ENCODE measurements at regions not wholly inside any gene's neighbourhood (a gene's known extent, or its start where the extent isn't known, plus 50 kb on each side); places are given as distances from the start of the nearest gene placed in this dataset.

DNA sequence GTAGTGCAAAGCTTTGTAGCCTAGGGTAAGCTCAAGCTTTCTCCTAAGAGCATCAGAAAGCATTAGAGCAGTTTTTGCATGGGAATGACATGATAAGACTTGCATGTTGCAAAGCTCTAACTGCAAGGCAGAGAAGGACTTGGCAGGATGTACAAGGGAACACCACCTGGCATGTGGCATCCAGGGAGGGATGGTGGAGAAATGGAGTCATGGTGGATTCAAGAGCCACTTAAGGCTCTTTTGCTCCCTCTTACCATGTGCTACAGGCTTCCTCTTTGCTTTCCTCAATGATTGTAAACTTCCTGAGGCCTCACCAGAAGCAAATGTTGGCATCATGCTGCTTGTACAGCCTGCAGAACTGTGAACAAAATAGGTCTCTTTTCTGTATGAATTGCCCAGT is 266.0 kb downstream of the GLI2 start:
- intact Hi-C loops (cut with micrococcal nuclease): no loop called here

DNA sequence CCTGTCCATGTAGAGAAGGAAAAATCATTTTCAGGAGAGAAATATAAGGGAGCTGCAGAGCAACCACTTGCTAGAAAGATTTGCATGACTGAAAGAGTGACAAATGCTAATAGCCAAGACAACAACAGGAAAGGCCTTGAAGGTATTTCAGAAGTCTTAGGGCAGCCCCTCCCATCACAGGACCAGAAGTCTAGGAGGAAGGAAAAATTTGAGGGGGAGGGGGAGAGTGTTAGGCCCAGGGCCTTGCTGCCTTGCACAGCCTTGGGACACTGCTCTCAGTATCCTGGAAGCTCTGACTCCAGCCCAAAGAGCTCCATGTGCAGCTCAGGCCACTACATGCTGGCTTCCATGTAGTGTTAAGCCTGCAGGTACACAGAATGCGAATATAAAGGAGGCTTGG is 266.9 kb downstream of the GLI2 start:
- Histone ChIP-seq H3K4me3 (no peak overlapping the region), H3K4me1 (no peaks in the 10 kb centered on the region), H3K27ac (replicated peaks) (no peak overlapping the region), H3K36me3 (no peaks in the 10 kb centered on the region), H3K27me3 (ENCODE audit: low read depth) (peaks cover 21% of the 10 kb centered on the region), H3K9me3 (replicated peaks) (no peaks in the 10 kb centered on the region)
- intact Hi-C loops (cut with micrococcal nuclease): no loop called here
- no peak for DNase-seq
- no peak for TF ChIP-seq CTCF (IDR thresholded peaks at IDR 0.05; ENCODE audit: borderline replicate concordance)

More for the DNA sequence above, 266.0 kb downstream of the GLI2 start:
- Histone ChIP-seq H3K4me1 (no peaks in the 10 kb centered on the region), H3K9me3 (replicated peaks) (no peaks in the 10 kb centered on the region), H3K4me3 (no peak overlapping the region), H3K36me3 (no peaks in the 10 kb centered on the region), H3K27ac (replicated peaks) (no peak overlapping the region), H3K27me3 (ENCODE audit: low read depth) (peaks cover 26% of the 10 kb centered on the region)
- DNase-seq: no peak
- no peak for TF ChIP-seq CTCF (IDR thresholded peaks at IDR 0.05; ENCODE audit: borderline replicate concordance)

- no peak for TF ChIP-seq CTCF (IDR thresholded peaks at IDR 0.05; ENCODE audit: borderline replicate concordance)
Observed at GRCh38 chr2:121003391-121003790, 267.7 kb downstream of the GLI2 start.

DNA sequence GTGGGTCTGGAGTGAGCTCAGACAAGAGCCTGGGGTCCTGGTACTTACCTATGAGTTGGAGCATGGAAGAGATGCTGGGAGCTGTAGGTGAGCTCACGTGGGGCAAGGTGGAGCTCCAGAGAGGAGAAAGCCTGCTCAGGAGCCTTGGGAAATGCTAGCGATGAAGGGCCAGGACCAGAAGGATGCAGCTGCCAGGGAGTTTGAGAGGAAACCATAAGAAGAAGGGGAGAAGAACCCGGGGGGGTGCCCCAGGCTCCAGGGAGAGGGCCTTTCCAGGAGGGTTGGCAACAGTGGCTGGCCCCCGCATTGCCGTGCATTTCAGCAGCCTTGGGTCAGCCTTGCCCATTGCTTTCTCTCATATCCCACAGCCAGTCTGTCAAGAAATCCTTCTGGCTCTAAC is 268.7 kb downstream of the GLI2 start:
- no peak for DNase-seq
- intact Hi-C loops (cut with micrococcal nuclease): no loop called here
- H3K4me3 ChIP-seq: no peak overlapping the region

More at GRCh38 chr2:121003391-121003790, 267.7 kb downstream of the GLI2 start:
- Histone ChIP-seq H3K4me1 (no peaks in the 10 kb centered on the region), H3K4me3 (no peak overlapping the region), H3K27me3 (ENCODE audit: low read depth) (peaks cover 21% of the 10 kb centered on the region), H3K9me3 (replicated peaks) (peaks cover 5% of the 10 kb centered on the region), H3K27ac (replicated peaks) (no peak overlapping the region), H3K36me3 (no peaks in the 10 kb centered on the region)
- DNase-seq: no peak
- intact Hi-C loops (cut with micrococcal nuclease): no loop called here

DNA sequence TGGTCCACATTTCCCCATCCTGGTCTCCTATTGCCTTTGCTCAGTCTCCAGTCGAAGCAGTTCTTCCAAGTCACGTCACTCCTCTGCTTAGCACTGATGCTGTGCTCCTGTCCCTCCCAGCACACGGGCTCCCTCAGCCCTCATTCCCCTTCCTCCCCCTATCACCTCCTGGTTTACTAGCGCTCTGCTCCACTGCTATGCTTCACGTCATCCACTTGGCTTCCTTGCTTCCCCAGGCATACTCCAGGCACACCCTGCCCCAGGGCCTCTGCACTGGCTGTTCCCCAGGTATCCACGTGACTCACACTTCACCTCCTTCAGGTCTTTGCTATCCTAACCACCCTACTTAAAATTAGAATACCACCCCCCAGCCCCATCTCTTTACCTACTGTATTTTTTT is 269.3 kb downstream of the GLI2 start:
- peaks cover 31% of the 10 kb centered on the region for H3K27me3 ChIP-seq (ENCODE audit: low read depth)
- H3K9me3 ChIP-seq (replicated peaks): peaks cover 5% of the 10 kb centered on the region
- intact Hi-C loops (cut with micrococcal nuclease): no loop called here
- no peak overlapping the region for H3K27ac ChIP-seq (replicated peaks)
- no peak for DNase-seq
- H3K4me1 ChIP-seq: no peaks in the 10 kb centered on the region
- TF ChIP-seq CTCF (IDR thresholded peaks at IDR 0.05; ENCODE audit: borderline replicate concordance): no peak
- H3K4me3 ChIP-seq: no peak overlapping the region
- no peaks in the 10 kb centered on the region for H3K36me3 ChIP-seq

More for the DNA sequence above, 268.7 kb downstream of the GLI2 start:
- TF ChIP-seq CTCF (IDR thresholded peaks at IDR 0.05; ENCODE audit: borderline replicate concordance): no peak
- no peaks in the 10 kb centered on the region for H3K4me1 ChIP-seq
- H3K36me3 ChIP-seq: no peaks in the 10 kb centered on the region
- H3K27ac ChIP-seq (replicated peaks): no peak overlapping the region
- peaks cover 31% of the 10 kb centered on the region for H3K27me3 ChIP-seq (ENCODE audit: low read depth)
- peaks cover 5% of the 10 kb centered on the region for H3K9me3 ChIP-seq (replicated peaks)

DNA sequence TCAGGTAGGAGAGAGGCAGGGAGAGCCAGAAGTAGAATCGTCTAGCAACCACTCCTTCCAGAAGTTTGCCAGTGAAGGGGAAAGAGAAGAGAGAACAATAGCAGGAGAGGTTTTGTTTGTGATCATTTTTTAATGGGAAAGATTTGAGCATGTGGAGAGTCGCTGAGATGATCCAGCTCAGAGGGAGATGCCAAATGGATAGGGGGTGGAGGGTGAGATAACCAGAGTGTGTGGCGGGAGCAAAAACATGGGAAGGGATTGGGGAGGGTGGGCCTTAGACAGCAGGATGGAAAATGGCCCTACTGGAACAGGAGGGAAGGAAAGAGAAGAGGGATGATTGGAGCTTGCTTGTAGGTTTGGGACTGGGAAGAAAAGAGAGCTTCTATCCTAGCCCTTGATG is 269.8 kb downstream of the GLI2 start:
- no peak for DNase-seq
- intact Hi-C loops (cut with micrococcal nuclease): no loop called here

More for the DNA sequence above, 269.8 kb downstream of the GLI2 start:
- Histone ChIP-seq H3K4me3 (no peak overlapping the region), H3K4me1 (no peaks in the 10 kb centered on the region), H3K9me3 (replicated peaks) (peaks cover 10% of the 10 kb centered on the region), H3K27me3 (ENCODE audit: low read depth) (peaks cover 31% of the 10 kb centered on the region), H3K27ac (replicated peaks) (no peak overlapping the region), H3K36me3 (no peaks in the 10 kb centered on the region)
- TF ChIP-seq CTCF (IDR thresholded peaks at IDR 0.05; ENCODE audit: borderline replicate concordance): no peak

Data from left ventricle myocardium inferior (tissue), 1 donor.